GM21825 (cell line): ENCODE measurements at regions not wholly inside any gene's neighbourhood (a gene's known extent, or its start where the extent isn't known, plus 50 kb on each side); places are given as distances from the start of the nearest gene placed in this dataset.
"Not testable (repeated sequence)": the region's sequence is repeated elsewhere in the genome, so short reads cannot be mapped to it uniquely, and the experiment has no call there.

Source experiments
- ATAC-seq: cut with Tn5 transposase; IDR thresholded peaks from one replicate; pipeline ENCODE4 v1.9.1; 2021; ENCODE audit warnings: mild to moderate bottlenecking, moderate library complexity; ENCODE audit not compliant: unreplicated experiment

DNA sequence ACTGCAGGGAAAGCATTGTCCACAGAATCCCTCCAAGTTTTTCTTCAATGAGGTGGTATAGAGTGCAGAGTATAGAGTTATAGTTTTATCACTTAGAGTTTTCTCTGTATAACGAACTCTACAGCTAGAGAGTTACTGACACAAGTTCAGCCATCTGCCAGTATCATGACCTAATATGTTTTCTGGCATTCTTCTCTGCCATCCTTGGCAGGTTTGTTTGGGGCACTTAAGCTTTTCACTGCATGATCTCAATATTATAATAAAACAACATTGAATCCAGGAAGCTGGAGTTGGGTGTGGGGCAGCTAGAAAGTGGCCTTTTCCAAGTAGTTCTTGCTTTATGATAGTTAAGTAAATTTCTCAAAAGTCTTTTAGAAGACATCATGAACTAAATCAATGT lies 743.5 kb upstream of the ARPP21 start:
- no peak for ATAC-seq

DNA sequence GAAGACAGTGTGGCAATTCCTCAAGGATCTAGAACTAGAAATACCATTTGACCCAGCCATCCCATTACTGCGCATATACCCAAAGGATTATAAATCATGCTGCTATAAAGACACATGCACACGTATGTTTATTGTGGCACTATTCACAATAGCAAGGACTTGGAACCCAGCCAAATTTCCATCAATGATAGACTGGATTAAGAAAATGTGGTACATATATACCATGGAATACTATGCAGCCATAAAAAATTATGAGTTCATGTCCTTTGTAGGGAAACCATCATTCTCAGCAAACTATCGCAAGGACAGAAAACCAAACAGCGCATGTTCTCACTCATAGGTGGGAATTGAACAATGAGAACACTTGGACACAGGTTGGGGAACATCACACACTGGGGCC lies 729.6 kb upstream of the ARPP21 start:
- not testable (repeated sequence) for ATAC-seq

DNA sequence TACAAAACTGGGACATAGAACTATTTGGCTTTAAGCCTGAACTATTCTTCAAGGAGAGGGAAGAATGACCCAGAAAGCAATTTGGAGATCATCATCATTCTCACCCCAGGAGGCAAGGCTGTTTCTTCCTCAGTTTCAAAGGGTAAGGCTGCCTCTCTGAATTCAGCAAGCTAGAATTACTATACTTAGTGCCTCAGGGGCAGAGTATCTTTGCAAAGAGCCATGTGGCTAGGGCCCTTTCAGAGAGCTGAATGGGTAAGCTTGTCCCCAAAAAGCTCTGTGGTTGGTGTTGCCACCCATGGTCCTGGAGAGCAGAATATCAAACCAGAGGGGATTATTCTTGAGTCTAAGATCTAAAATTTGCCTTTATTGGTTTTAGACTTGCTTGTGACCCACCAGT lies 720.3 kb upstream of the ARPP21 start:
- ATAC-seq = no peak

DNA sequence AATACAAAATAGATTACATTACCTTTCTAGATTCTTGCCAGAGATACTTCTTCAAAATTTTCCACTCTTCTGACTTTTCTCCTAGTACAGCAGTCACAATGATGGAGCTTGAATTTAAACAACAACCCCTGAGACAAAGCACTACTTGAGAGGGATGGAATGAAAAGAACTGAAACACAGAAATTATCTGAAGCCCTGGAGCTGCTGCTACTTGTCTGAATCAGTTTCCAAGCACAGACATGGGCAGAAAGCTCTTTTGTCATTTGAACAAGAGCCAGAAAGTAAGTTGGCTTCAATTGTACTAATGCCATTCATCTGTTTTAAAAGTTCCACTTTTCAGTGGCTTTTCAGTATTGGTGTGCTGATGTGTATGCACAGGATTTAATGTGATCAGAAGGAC lies 718.5 kb upstream of the ARPP21 start:
- no peak for ATAC-seq

DNA sequence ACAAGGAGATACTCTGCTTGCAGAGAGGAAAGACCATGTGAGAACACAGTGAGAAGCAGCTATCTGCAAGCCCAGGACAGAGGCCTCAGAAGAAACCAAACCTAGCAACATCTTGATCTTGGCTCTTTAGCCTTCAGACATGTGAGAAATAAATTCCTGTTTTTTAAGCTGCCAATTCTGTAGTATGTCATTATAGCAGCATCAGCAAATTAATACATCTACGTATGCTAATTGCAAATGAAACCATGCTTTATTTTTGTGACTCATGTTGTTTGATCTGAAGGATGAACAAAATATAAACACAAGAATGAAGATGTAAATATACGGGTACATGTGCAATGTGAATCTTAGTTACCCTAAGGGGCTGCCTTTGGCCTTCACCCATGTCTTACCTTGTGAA lies 714.4 kb upstream of the ARPP21 start:
- ATAC-seq = no peak

DNA sequence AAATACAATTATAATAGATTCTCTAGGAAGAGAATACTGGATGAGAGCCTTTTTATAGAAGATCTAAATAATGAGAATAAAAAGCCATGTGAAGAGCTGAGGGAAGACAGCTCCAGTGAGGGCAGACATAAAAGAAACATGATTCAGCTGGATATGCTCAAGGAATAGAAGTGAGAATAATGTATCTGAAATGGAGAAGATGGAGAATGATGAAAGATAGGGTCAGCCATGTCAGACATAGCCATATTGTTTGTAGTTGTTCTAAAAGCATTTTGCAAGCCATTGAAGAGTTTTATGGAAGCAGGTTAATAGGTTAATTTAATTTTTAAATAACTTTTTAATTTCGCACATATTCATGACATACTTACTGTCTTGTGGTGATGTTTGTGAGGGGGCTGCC lies 713.5 kb upstream of the ARPP21 start:
- no peak for ATAC-seq

DNA sequence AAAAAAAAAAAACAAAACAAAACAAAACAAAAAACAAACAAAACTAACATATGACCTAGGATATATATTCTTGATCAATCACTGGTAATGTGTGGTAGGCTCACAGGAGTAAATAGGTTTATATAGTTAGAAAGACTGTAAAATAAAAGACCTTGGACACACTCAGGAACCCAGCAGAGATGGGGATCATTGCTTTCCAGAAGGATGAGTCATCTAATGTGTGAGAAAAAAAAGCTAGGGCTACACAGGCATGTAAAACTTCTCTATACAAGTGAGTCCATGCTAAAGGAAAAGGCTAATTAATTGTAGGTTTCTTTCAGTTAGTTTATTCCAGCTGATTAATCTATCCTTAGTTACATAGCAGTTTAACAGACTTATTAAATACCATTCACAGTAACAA lies 710.3 kb upstream of the ARPP21 start:
- no peak for ATAC-seq

DNA sequence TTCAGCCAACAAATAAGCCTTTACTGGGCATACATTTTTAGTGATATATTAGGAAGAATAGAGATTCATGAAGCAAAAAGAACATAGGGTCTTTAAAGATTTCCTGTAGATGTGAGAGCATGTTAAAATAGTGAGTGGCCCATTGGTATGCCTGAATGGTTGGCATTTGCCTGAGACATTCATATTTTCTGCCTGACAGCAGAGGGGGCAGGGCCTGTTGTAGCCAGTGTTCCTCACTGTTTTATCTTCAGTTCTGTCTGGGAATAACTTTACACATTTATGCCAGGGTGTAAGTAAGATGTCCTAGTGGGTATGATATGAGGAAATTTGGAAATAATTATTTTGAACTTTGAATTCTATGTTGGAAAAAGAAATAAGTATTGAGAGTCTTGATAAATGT lies 704.7 kb upstream of the ARPP21 start:
- ATAC-seq = no peak

DNA sequence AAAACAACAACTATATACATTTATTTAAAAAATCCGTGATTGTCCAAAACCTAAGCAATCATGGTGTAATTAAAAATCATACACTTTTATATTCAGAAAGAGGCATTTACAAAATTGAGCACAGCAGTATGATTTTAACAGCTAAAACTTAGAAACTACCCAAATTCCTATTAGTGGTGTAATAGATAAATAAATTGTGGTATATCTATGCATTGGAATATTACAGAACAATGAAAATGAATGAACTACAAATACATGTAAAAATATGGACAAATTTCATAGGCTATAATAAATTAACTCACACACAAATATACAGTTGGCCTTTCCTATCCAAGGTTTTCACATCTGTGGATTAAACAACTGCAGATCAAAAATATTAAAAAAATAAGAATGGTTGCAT lies 700.5 kb upstream of the ARPP21 start:
- ATAC-seq = no peak

DNA sequence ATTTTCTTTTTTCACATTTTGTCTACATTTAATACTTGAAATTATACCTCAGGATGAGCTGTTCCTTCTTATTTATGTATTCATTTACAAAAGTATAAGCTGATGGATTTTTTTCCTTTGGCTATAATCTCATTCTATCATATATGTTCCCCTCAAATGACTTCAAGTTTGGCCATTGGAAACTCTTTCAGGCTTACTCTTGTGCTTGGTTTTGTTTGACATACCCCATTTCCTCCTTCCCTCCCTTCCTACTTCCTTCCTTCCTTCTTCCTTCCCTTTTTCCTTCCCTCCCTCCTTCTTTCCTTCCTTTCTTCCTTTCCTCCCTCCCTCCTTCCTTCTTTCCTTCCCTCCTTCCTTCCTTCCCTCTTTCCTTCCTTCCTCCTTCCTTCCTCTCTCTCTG lies 697.1 kb upstream of the ARPP21 start:
- ATAC-seq = no peak

DNA sequence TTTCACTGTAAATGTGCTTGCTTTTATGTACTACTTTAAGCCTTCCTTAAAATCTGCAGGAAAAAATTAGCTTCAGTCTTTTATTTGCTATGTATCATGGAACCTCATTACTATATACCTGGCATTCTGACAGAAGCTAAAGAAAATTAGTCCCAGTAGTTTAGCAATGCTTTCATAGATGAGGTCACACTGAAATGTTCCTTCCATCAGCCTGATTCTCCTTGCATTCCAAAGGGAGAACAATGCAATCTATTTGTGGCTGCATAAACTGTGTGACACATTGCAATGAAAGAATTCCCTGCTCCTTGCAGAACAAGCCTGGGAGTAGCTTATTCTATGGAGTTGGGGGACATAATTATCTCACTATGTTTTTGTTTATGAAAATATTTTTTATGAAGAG lies 691.5 kb upstream of the ARPP21 start:
- no peak for ATAC-seq

DNA sequence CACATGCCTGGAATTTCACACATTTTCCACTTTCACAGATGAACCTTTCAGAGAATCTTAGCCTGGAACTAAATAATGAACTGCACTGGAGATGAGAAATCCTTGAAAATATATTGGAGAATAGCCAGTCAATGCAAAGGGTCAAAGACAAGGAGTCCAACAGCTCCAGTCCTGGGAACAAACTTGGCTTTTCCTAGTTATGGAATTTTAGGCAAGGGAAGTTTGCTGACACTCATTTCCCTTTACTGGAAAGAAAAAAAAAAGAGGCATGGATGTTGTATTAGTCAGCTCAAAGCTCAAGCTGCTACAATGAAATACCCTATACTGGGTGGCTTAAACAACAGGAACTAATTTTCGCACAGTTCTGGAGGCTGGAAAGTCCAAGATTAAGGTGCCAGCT lies 690.8 kb upstream of the ARPP21 start:
- no peak for ATAC-seq

DNA sequence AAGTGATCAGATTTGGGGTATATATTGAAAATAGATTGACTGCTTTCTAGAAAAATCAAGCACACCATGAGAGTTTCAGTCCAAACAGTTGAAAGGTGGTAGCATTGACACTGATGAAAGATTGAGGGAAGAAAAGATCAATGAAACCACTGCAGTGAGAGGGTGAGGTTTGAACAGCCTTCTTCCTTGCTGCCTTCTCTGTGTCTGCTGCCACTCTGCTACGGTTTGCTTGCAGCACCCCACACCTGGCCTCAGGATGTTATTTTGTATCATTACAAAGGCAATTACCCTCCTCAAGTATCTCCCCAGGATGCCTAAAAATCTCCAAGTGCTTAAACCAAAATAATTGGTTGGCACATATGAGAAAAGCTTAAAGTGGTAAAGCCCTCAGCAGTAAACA lies 683.6 kb upstream of the ARPP21 start:
- no peak for ATAC-seq

DNA sequence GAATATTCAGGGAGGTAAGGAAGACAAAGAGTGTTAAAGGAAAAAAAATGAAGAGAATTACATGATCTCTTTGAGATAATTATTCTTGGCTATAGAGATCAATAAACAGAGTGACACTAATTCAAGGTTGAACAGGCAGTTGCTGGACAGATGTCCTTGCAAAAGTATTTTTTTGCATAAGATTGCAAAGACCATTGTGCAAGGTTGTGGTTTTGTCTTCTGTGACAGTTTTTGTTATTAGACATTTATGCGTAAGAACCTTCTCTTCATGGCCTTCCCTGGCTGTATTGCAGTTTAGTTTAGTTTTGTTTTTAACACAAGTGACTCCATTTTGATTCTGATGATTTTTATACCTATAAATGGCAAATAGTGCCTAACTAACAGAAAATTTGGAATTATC lies 682.8 kb upstream of the ARPP21 start:
- ATAC-seq = no peak

DNA sequence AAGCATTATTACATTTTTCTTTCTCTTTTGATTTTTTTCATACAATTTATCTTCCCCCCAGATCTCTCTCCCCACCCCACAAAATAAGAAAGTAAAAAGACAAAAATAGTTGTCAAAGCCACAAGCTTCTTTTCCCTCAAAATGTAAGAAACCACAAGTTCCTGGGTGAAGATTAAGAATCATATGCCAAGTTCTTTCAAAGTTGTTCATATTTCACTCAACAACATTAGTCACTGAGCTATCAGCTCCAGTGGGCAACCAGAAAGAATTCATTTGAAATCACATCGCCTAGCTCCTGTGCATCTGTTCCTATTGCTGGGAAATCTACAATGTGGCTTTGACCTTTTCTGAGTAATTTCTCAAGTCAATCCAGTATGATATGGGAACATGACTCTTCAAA lies 681.6 kb upstream of the ARPP21 start:
- ATAC-seq = no peak

DNA sequence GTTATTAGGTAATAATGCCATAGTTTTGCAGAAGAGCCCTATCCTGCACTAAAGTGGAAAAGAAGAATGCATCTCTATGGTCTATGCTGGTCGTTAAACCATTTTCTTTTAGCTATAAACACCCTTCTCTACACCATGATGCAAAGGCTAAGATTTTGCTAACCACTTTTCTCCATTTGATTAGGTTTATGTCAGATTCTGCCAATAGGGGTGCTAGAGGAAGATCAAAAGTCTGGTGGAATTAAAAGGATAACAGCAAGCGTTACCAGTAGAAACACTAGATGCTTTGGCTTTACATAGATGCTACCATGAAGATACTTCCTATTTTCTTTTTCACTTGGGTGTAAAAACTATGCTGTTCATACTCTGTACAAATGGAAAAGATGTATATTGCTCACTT lies 669.8 kb upstream of the ARPP21 start:
- no peak for ATAC-seq

DNA sequence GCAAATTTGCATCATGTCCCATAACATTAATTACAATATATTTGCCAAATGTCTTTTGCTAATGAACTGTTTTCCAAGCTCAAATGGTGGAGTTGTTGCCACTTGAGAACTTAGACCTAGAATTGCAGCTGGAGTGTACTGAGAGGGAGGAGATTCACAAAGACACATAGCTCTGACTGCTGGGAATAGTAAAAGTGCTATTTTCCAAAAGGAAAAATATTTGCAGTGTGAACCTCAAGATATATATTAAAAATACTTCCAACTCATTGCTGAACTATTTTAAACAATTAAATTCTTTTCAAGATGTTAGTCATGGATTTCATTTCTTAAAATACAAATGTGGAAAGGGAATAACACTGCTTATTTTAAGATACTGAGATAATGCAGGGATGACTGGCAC lies 666.8 kb upstream of the ARPP21 start:
- no peak for ATAC-seq

DNA sequence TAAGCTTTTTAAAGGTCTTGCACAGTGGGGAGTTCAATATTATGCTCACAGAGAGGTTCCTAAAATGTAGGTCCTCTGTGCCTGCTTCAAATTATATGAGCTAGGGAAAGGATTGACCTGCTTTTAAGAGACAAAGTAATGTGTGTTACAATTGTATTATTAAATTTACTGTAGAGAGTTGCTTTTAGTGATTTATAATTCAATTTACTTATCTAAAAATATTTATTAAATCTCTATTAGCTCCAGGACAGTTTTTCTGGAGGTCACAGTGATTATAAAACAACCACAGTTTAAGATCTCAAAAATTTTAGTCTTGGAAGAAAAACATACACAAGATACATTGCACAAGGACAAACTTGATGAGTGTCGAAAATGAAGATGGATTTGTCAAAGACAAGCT lies 665.7 kb upstream of the ARPP21 start:
- no peak for ATAC-seq

DNA sequence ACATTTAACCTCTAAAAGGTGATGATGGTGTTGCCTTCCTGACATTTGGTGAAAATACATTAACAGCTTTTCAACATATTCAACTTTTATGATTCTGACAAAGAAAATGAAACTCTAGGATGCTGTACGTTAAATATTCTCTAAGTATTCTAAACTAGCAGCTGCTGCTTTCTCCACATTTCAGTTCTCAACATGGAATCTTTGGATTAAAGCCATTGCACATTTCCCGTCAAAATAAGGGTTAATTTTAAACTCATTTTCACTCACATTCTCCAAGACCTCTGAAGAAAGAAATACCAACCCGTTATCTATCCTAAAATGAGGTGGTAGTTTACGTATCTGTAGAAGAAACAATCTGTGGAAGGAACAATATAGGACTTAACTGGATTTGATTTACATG lies 655.7 kb upstream of the ARPP21 start:
- no peak for ATAC-seq

DNA sequence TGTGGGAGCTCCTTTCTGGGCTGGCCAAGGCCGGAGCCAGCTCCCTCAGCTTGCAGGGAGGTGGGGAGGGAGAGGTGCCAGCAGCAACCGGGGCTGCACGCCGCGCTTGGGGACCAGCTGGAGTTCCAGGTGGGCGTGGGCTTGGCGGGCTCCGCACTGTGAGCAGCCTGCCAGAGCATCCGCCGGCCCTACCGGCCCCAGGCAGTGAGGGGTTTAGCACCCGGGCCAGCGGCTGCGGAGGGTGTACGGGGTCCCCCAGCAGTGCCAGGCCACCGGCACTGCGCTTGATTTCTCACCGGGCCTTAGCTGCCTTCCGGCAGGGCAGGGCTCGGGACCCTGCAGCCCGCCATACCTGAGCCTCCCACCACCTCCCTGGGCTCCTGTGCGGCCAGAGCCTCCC lies 651.0 kb upstream of the ARPP21 start:
- ATAC-seq = no peak

DNA sequence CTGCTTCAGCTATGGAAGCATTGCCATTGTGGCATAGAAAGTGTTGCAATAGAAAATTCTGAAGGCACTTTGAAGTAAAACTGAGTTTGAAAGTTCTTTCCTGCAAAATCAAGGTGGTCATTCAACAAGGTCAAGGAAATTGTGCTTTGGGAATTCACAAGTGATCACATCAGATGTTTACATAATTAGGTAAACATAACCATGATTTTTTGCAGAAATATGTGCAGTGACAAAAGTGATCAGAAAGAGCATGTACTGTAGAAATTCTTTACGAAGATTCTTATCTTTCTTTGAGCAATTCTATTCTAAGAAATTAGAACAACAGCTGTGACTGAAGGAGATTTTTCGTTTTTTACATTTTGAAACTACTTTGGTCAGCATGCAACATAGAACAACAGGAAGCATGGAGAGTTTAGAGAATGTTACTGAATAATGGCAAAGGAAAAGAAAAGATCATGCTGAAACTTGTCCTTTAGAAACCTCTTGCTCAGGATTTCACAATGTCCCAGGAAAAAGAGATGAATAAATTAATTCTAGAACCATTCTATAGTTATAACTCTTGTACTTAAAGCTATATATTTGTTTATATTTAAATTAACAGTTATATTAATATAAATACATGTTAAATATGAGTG lies 643.4 kb upstream of the ARPP21 start:
- no peak for ATAC-seq

DNA sequence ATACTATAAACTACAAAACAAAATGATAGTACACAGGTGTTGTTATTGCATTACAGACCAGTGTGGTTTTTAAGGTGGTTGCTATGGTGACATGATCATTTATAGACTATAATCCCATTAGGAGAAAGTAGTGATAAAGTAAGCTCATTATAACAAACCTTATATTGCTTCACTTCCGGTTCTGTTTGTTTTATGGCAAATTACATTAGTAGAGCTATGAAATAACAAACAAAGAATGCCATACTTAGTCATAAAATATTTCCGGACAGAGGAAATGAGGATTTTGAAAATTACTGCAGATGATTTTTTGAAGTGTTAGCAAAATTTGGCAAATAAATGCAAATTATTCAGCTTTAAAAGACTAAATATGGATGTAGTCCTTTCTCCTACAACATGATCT lies 640.4 kb upstream of the ARPP21 start:
- ATAC-seq = no peak

DNA sequence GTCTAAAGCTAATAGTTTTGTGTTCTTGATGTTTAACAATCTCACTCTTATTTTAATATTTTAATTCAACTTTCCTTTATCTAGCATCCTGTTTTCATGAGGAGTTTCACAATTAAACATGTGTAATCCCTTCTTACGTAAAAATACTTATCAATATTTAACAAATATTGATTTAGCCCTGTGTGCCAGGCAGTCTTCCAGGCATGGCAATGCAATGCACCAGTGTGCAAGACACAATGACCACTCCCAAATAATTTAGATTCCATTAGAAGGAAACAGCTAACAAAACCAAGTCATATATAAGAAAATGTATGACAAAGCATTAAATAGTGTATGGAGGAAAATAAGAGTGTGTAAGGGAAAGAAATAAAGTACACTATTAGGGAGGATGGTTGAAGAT lies 627.1 kb upstream of the ARPP21 start:
- no peak for ATAC-seq

DNA sequence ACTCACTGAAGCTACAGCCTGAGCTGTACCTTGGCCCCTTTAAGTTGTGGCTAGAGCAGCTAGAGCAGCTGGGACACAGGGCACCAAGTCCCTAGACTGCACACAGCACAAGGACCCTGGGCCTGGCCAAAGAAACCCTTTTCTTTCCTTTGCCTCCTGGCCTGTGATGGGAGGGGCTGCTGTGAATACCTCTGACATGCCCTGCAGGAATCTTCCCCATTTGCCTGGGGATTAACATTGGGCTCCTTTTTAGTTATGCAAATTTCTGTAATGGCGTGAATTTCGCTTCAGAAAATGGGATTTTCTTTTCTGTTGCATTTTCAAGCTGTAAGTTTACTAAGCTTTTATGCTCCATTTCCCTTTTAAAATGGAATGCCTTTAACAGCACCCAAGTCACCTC lies 611.2 kb upstream of the ARPP21 start:
- no peak for ATAC-seq
